K562 (cell line): ENCODE measurements at regions not wholly inside any gene's neighbourhood (a gene's known extent, or its start where the extent isn't known, plus 50 kb on each side); places are given as distances from the start of the nearest gene placed in this dataset.

Source experiments
- ATAC-seq: fragments of 200-7000 bp; cut with Tn5 transposase; 3 replicates; pipeline ENCODE4 v1.9.1; 2020; ENCODE audit warnings: moderate library complexity
- BruUV-seq: library from RNA; stranded (reverse); fragments of 400-500 nt; replicated peaks from 2 replicates; lab custom pipeline; 2021; lab: Mats Ljungman, UMichigan
- CTCF ChIA-PET: fragments of 300-600 bp; formaldehyde crosslinking; extraction: SDS; loops from one replicate; lab custom pipeline; 2021; ENCODE audit warnings: low intra/inter-chr PET ratio; lab: Yijun Ruan, JAX
- POLR2A ChIA-PET: fragments of 300-600, 350-650 bp; sonication (Branson Sonifier 250); formaldehyde crosslinking; extraction: SDS; loops from one replicate; lab custom pipeline; 2021; ENCODE audit warnings: antibody characterized with exemption, inconsistent platforms; lab: Yijun Ruan, JAX
- DNase-seq, 4 experiments: peaks; one replicate each; pipeline versions ENCODE4 v3.0.0 to v3.0.0-alpha.2; 2011 to 2018; ENCODE audit warnings: low spot score in 3 of 4, mixed read lengths in 3 of 4; ENCODE audit errors: extremely low read depth in 1 of 4
- FAIRE-seq: peaks from 2 replicates; lab custom pipeline; 2011; peaks lifted over from hg19 to GRCh38; lab: Jason Lieb, UNC
- H2AFZ ChIP-seq: 2 replicates; pipeline ENCODE4 v1.6.0; 2011; ENCODE audit warnings: low read depth, low read length, control low read depth, inconsistent platforms
- H3K27ac ChIP-seq: fragments of 200-600 bp; 3 replicates; pipeline ENCODE4 v1.8.0; 2011; ENCODE audit warnings: low read depth, mild to moderate bottlenecking, control low read depth, inconsistent platforms, low read length, moderate library complexity, mixed read lengths; ENCODE audit errors: extremely low read depth
- H3K27me3 ChIP-seq, 2 experiments: fragments of 300-600 bp in 1 of 2; 2 replicates in 1 of 2; 3 replicates in 1 of 2; pipeline versions ENCODE4 v1.6.0 to v1.8.0; 2011; ENCODE audit warnings: inconsistent platforms in 2 of 2, low read length in 2 of 2, mild to moderate bottlenecking in 1 of 2, mixed read lengths in 1 of 2, moderate library complexity in 1 of 2; ENCODE audit not compliant: control insufficient read depth in 2 of 2, insufficient read depth in 2 of 2
- H3K36me3 ChIP-seq: fragments of 300-600 bp; 3 replicates; pipeline ENCODE4 v1.8.0; 2011; ENCODE audit warnings: mild to moderate bottlenecking, low read length, inconsistent platforms; ENCODE audit not compliant: control insufficient read depth, insufficient read depth
- H3K4me1 ChIP-seq, 2 experiments: fragments of 200-600 bp in 1 of 2; replicated peaks in 1 of 2; 2 replicates in 1 of 2; 3 replicates in 1 of 2; pipeline versions ENCODE4 v1.5.1 to v1.8.0; 2011; ENCODE audit warnings: inconsistent platforms in 2 of 2, low read length in 2 of 2, mild to moderate bottlenecking in 1 of 2, mixed read lengths in 1 of 2, moderate library complexity in 1 of 2; ENCODE audit not compliant: control insufficient read depth in 2 of 2, insufficient read depth in 2 of 2
- H3K4me2 ChIP-seq: 2 replicates; pipeline ENCODE4 v1.6.1; 2011; ENCODE audit warnings: low read length, control low read depth, inconsistent platforms, mixed read lengths; ENCODE audit not compliant: insufficient read depth
- H3K4me3 ChIP-seq: fragments of 200-600 bp; sonication (generic), shearing (Covaris generic); 2 replicates; pipeline ENCODE4 v1.5.1; 2016; ENCODE audit warnings: control low read depth, inconsistent platforms
- H3K79me2 ChIP-seq: fragments of 200-600 bp; 3 replicates; pipeline ENCODE4 v1.8.0; 2011; ENCODE audit warnings: low read length, inconsistent platforms; ENCODE audit not compliant: control insufficient read depth, insufficient read depth
- H3K9ac ChIP-seq, 2 experiments: 2 replicates each; pipeline versions ENCODE4 v1.6.0 to v1.6.1; 2011; ENCODE audit warnings: low read depth in 2 of 2, low read length in 2 of 2, control low read depth in 1 of 2, inconsistent platforms in 1 of 2, mild to moderate bottlenecking in 1 of 2, mixed read lengths in 1 of 2; ENCODE audit not compliant: insufficient read depth in 1 of 2
- H3K9me1 ChIP-seq: one replicate; pipeline ENCODE4 v1.6.0; 2011; ENCODE audit warnings: inconsistent platforms, mild to moderate bottlenecking, low read length, moderate library complexity; ENCODE audit not compliant: control insufficient read depth, insufficient read depth
- H3K9me3 ChIP-seq: replicated peaks from 2 replicates; pipeline ENCODE4 v1.5.1; 2011; ENCODE audit warnings: low read depth, low read length, inconsistent platforms; ENCODE audit not compliant: control insufficient read depth, insufficient read depth
- H4K20me1 ChIP-seq: replicated peaks from 2 replicates; pipeline ENCODE4 v1.6.1; 2011; ENCODE audit warnings: low read length, inconsistent platforms, mixed read lengths; ENCODE audit not compliant: control insufficient read depth, insufficient read depth
- CAMTA2 ChIP-seq: fragments of 250-450 bp; sonication (Bioruptor Pico); conservative IDR thresholded peaks from 2 replicates; pipeline ENCODE4 v1.5.1; 2022
- HBP1 ChIP-seq: fragments of 450-650 bp; formaldehyde crosslinking; IDR thresholded peaks from 2 replicates; pipeline ENCODE4 v1.4.0; 2022; ENCODE audit warnings: missing genetic modification characterization
- HDAC8 ChIP-seq: fragments of 450-650 bp; IDR thresholded peaks from 2 replicates; pipeline ENCODE4 v1.6.1; 2016; ENCODE audit warnings: mild to moderate bottlenecking, missing genetic modification characterization, moderate library complexity, missing compliant biosample characterization
- NFATC3 ChIP-seq: fragments of 450-650 bp; IDR thresholded peaks from 2 replicates; pipeline ENCODE4 v1.6.1; 2017; ENCODE audit warnings: mild to moderate bottlenecking
- NR2C1 ChIP-seq, 2 experiments: fragments of 450-650 bp; IDR thresholded peaks; 2 replicates each; pipeline ENCODE4 v1.6.1; 2017; ENCODE audit warnings: mild to moderate bottlenecking in 2 of 2, antibody characterized with exemption in 1 of 2, inconsistent platforms in 1 of 2, missing compliant biosample characterization in 1 of 2, missing genetic modification characterization in 1 of 2
- PHB ChIP-seq: fragments of 250-450 bp; sonication (Bioruptor Pico); IDR thresholded peaks from 2 replicates; pipeline ENCODE4 v1.5.0; 2021
- POU5F1 ChIP-seq: fragments of 150-350 bp; IDR thresholded peaks from 2 replicates; pipeline ENCODE4 v1.6.1; 2014; ENCODE audit warnings: borderline replicate concordance, low read length, low read depth, mild to moderate bottlenecking; ENCODE audit not compliant: partially characterized antibody
- PURB ChIP-seq: sonication (generic); formaldehyde crosslinking; IDR thresholded peaks from 2 replicates; pipeline ENCODE4 v1.9.0; 2021; ENCODE audit warnings: low read depth, mild to moderate bottlenecking, missing genetic modification reagents
- RBFOX2 ChIP-seq: fragments of 200-400 bp; formaldehyde crosslinking; IDR thresholded peaks from 2 replicates; pipeline ENCODE4 v1.6.1; 2017; ENCODE audit warnings: low read depth, mild to moderate bottlenecking, low read length, moderate library complexity
- TRIM28 ChIP-seq: fragments of 450-650 bp; IDR thresholded peaks from 2 replicates; pipeline ENCODE4 v1.6.1; 2017
- ZEB2 ChIP-seq: fragments of 450-650 bp; IDR thresholded peaks from 2 replicates; pipeline ENCODE4 v1.6.1; 2016
- ZNF146 ChIP-seq: IDR thresholded peaks from one replicate; pipeline ENCODE4 v1.6.1; 2018; ENCODE audit warnings: missing compliant biosample characterization; ENCODE audit not compliant: unreplicated experiment
- ZNF589 ChIP-seq: fragments of 200-800 bp; sonication (Bioruptor generic); IDR thresholded peaks from 2 replicates; pipeline ENCODE4 v1.6.1; 2016; ENCODE audit warnings: low read depth, missing genetic modification characterization, missing compliant biosample characterization
- WGBS: fragments of 100-300 bp; shearing (Covaris generic); methylation state at CpG from one replicate; pipeline ENCODE4 v1.1.6; 2016; ENCODE audit warnings: low coverage, mixed read lengths; ENCODE audit not compliant: insufficient coverage; ENCODE audit errors: missing lambda C conversion rate; 5-methylcytosine and 5-hydroxymethylcytosine counted together
- in situ Hi-C: fragments of 300-500 bp; cut with MboI; formaldehyde crosslinking; loops from 4 replicates; pipeline ENCODE4 v1.15.0; 2018; ENCODE audit warnings: inconsistent platforms, mixed read lengths
- intact Hi-C: fragments of 100-400 bp; cut with micrococcal nuclease; formaldehyde crosslinking; loops from 2 replicates; pipeline ENCODE4 v1.14.2; 2022
- TF ChIP-seq, protein P1 (sequence below): IDR thresholded peaks from 3 replicates; pipeline ENCODE4 v1.6.1; 2011; ENCODE audit warnings: borderline replicate concordance, mild to moderate bottlenecking; ENCODE audit not compliant: insufficient read length, insufficient read depth
- TF ChIP-seq, protein P2 (sequence below): fragments of 450-650 bp; IDR thresholded peaks from one replicate; pipeline ENCODE4 v1.6.1; 2018; ENCODE audit warnings: mild to moderate bottlenecking, moderate library complexity; ENCODE audit not compliant: partially characterized antibody
- TF ChIP-seq, protein P3 (sequence below): fragments of 450-650 bp; IDR thresholded peaks from 2 replicates; pipeline ENCODE4 v1.6.1; 2016; ENCODE audit warnings: mild to moderate bottlenecking

DNA sequence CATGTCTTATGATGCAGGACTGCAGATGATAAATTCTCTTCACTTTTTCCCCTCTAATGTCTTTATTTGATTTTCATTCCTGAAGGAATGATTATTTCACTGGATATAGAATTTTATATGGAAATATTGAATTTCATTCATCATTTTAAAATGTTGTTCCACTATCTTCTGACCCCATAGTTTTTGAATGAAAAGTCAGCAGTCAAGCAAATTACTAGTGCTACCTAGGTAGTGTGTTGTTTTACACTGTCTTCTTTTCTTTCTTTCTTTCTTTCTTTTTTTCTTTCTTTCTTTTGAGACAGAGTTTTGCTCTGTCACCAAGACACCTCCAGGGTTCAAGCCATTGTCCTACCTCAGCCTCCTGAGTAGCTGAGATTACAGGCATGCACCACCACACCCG, 76.9 kb downstream of the WSB1 start:
- Histone ChIP-seq H3K4me2 (no peak overlapping the region), H3K79me2 (no peaks in the 10 kb centered on the region), H3K36me3 (no peaks in the 10 kb centered on the region), H4K20me1 (no peaks in the 10 kb centered on the region), H3K4me1 (peaks cover 19 to 20% of the 10 kb centered on the region in 2 experiments), H3K27me3 (no peaks in the 10 kb centered on the region), H3K27ac (no peak overlapping the region), H3K9ac (no peak overlapping the region), H2AFZ (no peak overlapping the region), H3K9me3 (peaks cover 15% of the 10 kb centered on the region), H3K9me1 (no peaks in the 10 kb centered on the region), H3K4me3 (no peak overlapping the region)
- no TSS peak for BruUV-seq
- intact Hi-C loops, result no loop called here
- FAIRE-seq (no peak), ATAC-seq (no peak), DNase-seq (no peak)
- 100% methylated on average over 1 of the region's 1 CpG for WGBS
- ChIA-PET CTCF (no interaction called here), POLR2A (no interaction called here)
- in situ Hi-C loops, result loop anchor here (10.0 kb wide), 1 partner anchor 224 kb away; no protein-coding TSS in a partner anchor
- TF ChIP-seq RBFOX2 (no peak), ZNF146 (CRISPR knock-in tag) (no peak), HDAC8 (tag) (no peak), ZNF589 (CRISPR knock-in tag) (no peak), ZEB2 (0 out of 2 replicates have a peak, but pooled peaks have one; percentile 12), CAMTA2 (CRISPR knock-in tag) (no peak), PURB (CRISPR knock-in tag) (no peak), POU5F1 (no peak), TRIM28 (peak; percentile 99), HBP1 (CRISPR knock-in tag) (no peak), NFATC3 (peak; percentile 16; the same call in 1 of the 2 replicates), PHB (CRISPR knock-in tag) (no peak), NR2C1 (IDR thresholded peaks at IDR 0.05) (peak; percentile 40; the same call in 1 of the 2 replicates), NR2C1 (tag; IDR thresholded peaks at IDR 0.05) (peak; percentile 46; the same call in 1 of the 2 replicates)
- TF ChIP-seq, protein P1, sequence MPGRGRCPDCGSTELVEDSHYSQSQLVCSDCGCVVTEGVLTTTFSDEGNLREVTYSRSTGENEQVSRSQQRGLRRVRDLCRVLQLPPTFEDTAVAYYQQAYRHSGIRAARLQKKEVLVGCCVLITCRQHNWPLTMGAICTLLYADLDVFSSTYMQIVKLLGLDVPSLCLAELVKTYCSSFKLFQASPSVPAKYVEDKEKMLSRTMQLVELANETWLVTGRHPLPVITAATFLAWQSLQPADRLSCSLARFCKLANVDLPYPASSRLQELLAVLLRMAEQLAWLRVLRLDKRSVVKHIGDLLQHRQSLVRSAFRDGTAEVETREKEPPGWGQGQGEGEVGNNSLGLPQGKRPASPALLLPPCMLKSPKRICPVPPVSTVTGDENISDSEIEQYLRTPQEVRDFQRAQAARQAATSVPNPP, result no peak
- TF ChIP-seq, protein P2, sequence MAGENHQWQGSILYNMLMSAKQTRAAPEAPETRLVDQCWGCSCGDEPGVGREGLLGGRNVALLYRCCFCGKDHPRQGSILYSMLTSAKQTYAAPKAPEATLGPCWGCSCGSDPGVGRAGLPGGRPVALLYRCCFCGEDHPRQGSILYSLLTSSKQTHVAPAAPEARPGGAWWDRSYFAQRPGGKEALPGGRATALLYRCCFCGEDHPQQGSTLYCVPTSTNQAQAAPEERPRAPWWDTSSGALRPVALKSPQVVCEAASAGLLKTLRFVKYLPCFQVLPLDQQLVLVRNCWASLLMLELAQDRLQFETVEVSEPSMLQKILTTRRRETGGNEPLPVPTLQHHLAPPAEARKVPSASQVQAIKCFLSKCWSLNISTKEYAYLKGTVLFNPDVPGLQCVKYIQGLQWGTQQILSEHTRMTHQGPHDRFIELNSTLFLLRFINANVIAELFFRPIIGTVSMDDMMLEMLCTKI, result no peak
- TF ChIP-seq, protein P3, sequence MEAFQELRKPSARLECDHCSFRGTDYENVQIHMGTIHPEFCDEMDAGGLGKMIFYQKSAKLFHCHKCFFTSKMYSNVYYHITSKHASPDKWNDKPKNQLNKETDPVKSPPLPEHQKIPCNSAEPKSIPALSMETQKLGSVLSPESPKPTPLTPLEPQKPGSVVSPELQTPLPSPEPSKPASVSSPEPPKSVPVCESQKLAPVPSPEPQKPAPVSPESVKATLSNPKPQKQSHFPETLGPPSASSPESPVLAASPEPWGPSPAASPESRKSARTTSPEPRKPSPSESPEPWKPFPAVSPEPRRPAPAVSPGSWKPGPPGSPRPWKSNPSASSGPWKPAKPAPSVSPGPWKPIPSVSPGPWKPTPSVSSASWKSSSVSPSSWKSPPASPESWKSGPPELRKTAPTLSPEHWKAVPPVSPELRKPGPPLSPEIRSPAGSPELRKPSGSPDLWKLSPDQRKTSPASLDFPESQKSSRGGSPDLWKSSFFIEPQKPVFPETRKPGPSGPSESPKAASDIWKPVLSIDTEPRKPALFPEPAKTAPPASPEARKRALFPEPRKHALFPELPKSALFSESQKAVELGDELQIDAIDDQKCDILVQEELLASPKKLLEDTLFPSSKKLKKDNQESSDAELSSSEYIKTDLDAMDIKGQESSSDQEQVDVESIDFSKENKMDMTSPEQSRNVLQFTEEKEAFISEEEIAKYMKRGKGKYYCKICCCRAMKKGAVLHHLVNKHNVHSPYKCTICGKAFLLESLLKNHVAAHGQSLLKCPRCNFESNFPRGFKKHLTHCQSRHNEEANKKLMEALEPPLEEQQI, result 0 out of 2 replicates have a peak, but pooled peaks have one; percentile 60
